HG03039 (cell line): ENCODE measurements at regions not wholly inside any gene's neighbourhood (a gene's known extent, or its start where the extent isn't known, plus 50 kb on each side); places are given as distances from the start of the nearest gene placed in this dataset.
"Not testable (repeated sequence)": the region's sequence is repeated elsewhere in the genome, so short reads cannot be mapped to it uniquely, and the experiment has no call there.

Experiments
- ATAC-seq: cut with Tn5 transposase; IDR thresholded peaks from one replicate; pipeline ENCODE4 v1.9.1; 2021; ENCODE audit warnings: mild to moderate bottlenecking, moderate library complexity; ENCODE audit not compliant: unreplicated experiment

DNA sequence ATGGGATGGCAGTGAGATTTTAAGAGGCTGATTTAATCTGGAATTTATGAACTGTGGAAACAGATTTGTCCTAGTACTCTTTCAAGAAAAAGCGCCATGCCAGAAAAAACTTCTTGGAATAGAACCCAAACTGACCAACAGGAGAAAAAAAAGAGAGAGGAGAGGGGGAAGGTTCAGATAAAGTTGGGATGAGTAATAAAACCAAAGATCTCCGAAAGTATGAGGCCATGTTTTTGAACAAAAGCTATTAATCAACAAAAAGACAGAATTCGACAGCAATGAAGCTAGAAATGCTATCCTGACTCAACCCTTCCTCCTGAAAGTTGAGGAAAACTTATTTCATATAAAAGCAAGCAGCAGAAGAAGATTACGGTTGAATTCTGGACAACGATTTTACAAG is 135.5 kb downstream of the CEMIP2 start:
- ATAC-seq: no peak

DNA sequence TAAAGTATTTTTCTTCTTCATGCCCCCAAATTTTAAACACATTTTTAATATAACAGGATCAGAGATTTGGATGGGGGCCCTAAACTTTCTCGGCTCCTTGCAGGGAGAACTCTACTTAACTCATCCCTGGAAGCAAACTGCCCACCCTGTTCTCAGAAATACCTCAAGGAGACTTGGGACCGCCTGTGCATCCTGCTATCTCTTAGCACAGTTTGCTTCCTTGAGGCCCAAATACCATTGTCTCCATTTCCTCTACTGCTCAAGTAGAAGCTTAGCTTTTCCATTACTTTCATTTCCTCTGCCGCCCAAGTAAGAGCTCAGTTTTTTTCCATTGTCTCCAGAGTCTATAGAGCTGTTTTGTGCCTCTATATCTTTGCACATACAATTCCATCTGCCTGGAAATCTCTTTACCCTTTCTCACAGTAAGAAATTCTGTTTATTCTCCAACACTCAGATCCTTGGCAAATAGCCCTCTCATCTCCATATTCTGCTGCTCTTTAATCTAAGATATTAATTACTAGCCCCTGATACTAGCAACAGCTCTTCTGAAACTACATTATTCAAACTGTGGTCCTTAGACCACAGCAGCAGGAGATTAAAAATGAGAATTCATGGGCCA is 137.8 kb downstream of the CEMIP2 start:
- no peak for ATAC-seq

DNA sequence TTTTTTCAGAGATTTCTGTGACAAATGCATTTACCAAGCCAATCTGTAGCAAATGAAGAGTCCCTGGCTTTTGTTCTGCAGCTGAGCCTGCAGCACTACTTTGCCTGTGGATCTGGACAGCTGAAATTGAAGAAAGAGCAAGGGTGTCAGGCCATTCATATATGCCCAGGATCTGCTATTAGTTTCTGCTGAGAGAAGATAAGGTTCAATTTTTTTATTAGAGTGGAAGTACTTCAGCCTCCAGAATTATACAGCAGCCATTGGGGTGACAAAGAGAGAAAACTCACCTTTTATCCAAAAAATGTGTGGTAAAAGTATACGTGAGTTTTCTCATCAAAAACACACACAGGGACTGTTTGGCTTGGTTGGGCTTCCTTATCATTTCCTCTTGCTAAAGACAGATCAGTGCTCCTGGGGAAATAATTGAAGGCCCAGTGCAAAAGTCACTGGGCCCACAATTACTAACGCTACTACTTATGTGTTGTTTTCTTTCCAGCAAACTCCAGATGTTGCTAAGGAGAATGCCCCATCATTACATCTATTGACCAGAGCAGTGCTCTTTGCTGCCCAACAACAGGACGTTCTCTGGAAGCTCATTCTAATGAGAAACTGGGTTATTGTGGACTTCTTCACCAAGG is 138.6 kb downstream of the CEMIP2 start:
- no peak for ATAC-seq

DNA sequence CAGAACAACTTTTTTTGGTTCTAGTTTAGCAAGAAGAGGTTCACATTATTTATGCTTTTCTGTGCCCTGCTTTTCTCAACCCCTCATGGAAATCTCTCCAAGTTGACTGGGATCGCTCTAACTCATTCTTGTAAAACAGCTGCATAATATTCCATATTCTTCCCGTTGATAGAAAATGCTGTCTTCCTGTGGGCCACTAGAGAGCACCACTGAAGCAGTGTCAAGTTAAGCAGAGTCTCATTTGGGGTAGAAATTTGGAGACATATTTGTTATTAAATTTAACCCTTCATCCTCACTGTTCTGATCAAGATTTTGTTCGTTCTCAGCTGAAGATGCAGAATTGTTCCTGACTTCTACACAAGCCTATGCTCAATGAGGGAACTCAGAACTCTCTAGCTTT is 140.1 kb downstream of the CEMIP2 start:
- no peak for ATAC-seq

DNA sequence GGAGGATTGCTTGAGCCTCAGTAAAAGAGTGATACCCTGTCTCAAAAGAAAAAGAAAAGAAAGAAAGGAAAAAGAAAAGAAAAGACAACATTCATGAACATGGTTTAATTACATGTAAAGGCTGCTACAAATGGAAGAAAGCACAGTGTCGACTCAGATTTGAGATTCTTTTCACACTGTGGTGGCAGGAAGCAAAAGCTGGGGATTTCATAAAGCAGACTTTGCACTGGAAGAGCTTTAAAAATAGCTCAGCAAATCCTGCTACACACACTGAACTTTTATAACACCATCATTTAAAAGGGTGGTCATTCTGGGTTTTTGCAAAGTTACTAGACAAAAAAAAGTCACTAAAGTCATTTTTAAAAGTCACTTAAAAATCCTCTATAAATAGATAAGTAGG is 140.8 kb downstream of the CEMIP2 start:
- no peak for ATAC-seq

DNA sequence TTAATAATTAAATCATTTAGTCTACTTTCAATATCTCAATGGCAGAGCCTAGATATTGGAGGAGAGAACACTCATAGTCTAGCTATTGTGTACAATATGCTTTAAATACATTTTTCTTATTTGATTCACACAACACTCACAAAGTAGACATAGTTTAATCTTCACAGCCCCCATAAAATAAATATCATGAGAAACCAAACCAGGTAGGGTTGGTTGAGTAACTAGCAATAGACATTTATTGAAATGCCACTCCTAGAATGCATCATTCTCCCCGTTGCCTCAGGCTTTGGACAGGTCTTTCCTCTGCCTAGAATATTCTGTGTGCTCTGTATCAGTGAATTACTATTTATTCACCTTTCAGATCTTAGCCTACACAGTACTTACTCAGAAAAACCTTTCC is 141.9 kb downstream of the CEMIP2 start:
- ATAC-seq: no peak

DNA sequence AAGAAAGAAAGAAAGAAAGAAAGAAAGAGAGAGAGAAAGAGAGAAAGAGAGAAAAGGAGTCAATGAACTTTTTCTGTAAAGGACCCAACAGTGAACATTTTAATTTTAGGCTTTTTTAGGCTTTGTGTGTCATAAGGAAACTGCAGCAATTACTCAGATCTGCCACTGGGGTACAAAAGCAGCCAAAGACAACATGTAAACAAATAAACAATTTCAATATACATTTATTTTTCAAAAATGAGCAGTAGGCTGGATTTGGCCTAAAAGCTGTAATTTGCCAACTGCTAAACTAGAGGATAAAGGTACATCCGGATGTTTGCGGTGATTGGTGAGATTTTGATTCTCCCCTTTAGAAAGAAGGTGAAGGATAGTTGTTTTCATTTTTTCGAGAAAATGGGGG is 143.6 kb downstream of the CEMIP2 start:
- no peak for ATAC-seq

DNA sequence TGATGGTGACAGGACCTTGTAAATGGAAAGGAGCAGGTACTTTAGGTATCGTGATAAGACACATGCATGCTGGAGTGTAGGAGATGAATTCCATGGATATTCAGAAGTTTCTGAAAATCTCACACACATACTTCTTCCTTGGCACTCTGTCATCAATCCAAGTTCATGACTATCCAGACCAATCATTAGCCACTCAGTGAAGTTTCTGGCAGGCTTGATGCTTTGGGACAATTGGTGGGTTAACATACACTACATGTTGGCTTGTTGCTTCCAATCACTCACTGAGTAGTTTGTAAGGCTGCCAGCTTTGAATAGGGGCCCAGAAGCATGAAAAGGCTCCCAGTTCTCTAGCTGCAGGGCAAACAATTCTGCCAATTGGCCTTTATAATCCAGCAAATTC is 147.6 kb downstream of the CEMIP2 start:
- no peak for ATAC-seq

DNA sequence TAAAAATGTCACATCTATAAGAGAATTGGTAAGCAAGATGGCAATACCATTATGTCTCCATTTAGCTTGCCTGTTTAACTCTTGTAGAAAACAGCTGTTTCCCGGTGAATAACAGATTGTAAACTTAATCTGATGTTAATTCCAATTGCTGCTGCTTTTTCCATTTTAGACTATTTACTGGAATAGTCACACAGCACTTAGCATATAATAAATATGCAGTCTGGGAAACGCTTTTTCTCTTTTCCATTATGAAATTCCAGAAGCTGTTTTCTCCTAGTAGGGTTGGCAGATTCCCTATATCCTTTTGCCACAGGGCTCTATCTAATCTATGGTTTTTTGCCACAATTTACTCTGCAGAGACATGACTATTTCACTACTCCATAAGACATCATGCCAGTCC is 148.0 kb downstream of the CEMIP2 start:
- ATAC-seq: no peak

DNA sequence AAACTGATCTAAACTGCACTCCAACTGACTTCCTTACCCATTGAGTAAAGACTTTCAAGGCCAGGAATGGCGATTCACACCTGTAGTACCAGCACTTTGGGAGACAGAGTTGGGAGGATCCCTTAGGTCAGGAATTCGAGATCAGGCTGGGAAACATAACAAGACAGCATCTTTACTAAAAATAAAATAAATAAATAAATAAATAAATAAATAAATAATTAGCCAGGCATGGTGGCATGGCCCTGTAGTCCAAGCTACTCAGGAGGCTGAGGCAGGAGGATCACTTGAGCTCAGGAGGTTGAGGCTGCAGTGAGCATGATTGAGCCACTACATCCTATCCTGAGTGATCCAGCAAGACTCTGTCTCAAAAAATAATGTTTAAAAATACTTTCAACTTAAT is 148.4 kb downstream of the CEMIP2 start:
- no peak for ATAC-seq

DNA sequence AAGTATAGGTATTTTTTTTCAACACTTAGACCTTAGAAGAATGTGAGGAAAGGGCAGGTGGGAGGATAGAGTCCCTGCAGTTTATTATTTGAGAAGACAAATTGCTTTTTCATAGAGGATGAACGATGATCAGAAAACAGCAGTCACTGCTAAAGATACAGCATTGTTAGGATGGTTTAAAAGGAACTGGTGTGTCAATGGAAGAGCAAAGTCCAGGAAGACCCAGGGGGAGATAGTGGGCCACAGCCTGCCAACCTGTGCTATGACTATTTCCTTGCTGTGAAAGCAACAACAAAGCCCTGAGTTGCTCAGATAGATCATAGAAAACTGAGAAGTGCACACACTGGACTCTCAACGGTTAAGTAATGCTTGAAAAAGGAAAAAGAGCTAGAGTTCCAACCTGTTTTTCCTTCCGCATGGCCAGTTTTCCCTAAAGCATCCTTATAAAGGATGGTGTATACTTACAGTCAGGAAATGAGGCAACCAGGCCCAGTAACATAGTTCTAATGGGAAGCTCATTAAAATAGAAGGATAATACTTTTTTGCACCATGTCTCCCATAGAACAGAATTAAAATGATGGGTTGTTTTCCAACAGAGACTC is 153.8 kb downstream of the CEMIP2 start:
- no peak for ATAC-seq

DNA sequence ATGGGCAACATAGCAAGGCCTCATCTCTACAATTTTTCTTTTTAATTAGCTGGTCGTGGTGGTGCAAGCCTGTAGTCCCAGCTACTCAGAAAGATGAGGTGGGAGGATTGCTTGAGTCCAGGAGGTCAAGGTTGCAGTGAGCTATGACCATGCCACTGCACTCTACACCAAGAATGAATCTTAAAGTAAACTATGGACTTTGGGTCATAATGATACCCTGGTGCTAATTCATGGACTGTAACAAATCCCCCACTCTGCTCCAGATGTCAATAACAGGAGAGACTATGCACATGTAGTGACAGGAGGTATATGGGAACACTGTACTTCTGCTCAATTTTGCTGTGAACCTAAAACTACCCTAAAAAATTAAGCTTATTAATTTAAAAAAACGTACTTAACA is 155.4 kb downstream of the CEMIP2 start:
- no peak for ATAC-seq

DNA sequence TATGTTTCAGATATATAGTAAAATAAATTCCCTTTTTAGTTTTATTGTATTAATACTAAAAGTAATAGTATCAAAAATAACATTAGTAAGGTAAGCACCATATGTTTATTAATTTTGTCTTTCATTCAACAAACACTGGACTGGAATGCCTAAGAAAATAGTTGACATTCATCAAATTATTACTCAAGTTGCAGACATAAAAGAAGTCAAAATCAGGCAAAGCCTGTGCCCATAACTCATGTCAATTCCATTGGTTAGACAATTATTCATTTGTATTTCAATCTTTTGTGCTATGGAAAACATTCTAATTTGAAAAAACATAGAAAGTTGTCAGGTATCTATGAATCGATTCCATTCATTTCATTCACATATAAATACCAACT is 158.9 kb downstream of the CEMIP2 start:
- ATAC-seq: no peak

DNA sequence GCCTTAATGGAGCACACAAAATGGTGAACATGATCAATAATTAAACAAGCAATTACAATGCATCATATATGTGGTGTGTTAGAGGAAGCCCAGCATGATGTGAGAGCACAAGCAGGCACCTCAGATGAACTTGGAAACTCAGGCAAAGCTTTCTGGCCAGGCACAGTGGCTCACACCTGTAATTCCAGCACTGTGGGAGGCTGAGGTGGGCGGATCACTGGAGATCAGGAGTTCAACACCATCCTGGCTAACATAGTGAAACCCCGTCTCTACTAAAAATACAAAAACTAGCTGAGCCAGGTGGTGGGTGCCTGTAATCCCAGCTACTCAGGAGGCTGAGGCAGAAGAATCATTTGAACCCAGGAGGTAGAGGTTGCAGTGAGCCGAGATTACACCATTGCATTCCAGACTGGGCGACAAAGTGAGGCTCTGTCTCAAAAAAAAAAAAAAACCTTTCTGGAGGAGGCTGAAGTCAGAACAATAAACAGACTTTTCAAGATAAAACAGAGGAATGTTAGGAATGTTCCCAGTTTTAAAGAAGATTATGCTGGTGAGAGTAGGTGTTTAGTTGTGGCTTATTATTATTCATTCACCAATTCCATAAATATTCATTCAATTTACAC is 159.4 kb downstream of the CEMIP2 start:
- ATAC-seq: no peak

DNA sequence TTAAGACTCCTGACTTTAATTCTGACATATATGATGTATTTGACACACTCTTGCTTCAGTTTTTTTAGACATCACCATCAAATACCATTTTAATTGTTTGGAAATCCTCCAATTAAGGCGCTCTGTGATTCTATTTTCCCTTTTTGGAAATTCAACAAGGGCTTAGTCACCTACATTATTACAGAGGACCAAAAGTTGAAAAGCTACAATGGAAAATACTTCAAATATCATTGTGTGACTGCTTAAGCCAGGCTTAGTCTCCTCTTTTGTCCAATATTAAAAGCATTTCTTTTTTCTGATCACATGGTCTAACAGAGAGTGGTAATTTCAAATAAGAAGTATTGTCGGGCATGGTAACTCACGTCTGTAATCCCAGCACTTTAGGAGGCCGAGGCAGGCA is 160.3 kb downstream of the CEMIP2 start:
- ATAC-seq: no peak

DNA sequence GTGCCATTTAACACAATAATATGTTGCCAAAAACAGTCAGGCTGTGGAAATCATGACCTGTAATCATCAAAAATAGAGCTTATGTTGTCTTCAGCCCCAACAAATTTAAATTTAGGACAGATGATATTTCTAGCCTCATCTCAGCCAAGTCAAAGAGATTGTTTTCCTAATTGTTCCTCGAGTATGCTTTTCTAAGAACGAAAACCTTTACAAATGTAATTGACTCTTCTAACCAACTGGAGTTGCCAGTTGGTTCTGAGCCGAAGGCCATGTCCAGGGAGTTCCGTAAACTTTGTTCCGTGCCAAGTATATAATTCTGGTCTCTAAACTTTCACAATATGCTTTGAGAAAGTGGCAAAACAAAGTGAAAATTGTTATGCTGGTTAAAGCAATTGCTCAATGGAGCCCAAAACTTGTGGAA is 160.8 kb downstream of the CEMIP2 start:
- ATAC-seq: no peak

DNA sequence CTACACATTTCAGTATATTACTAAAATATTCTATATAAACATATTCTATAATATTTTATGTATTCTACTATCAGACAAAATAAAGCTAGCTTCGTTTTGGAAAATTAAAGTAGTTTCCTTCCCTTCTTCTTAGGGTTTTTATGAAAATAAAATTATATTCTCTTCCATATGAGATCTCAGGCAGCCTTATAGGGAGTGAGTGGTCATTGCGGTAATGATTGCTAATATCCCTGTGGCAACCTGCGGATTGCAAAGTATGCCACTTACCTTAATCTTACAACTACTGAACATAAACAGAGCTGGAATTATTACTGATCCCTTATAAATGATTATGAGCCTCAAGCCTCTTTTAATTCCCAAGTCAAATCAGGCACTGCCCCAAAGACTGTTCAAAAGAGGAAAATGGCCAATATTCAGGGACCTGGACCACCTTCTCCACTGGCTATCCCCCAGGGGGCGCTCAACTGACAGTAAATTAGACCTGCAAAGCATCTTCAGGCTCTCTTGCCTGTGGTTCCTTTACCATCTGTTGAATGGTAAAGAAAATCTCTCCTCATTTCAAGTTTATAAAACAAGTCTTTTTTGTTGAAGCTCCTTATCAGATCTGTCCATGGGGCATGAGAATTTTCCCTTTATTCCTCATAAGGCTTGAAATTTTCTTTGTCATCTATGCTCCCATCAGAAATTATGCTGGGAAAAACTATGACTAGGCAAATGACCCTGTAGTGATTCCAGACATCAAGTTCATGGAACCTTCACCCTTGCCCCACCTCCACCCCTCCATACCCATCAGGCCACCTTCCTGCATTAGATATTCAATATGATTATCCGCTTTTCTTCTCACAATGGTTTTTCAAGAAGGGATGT is 163.9 kb downstream of the CEMIP2 start:
- peak; percentile 93 for ATAC-seq

DNA sequence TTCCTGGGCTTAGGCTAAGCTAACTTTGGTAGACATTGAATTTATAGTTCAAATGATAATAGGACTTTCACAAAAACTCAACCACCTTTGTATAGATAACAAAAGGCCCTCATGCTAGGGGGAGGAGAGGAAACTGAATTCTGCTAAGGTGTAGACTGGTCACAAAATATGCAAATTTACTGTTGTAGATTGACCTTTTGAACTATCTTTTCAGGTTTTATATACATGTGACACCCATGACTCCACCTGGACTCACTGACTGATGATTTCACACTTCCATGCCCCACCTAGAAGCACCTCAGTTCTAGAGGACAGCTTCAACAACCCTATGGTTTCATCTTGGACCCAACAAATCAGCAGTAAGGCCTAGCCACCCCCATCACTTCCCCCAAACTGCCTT is 165.7 kb downstream of the CEMIP2 start:
- no peak for ATAC-seq

DNA sequence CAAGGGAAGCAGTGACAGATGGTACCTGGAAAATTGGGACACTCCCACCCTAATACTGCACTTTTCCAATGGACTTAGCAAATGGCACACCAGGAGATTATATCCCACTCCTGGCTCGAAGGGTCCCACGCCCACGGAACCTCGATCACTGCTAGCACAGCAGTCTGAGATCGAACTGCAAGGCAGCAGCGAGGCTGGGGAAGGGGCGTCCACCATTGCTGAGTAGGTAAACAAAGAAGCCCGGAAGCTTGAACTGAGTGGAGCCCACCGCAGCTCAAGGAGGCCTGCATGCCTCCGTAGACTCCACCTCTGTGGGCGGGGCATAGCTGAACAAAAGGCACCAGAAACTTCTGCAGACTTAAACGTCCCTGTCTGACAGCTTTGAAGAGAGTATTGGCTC is 172.6 kb downstream of the CEMIP2 start:
- not testable (repeated sequence) for ATAC-seq

DNA sequence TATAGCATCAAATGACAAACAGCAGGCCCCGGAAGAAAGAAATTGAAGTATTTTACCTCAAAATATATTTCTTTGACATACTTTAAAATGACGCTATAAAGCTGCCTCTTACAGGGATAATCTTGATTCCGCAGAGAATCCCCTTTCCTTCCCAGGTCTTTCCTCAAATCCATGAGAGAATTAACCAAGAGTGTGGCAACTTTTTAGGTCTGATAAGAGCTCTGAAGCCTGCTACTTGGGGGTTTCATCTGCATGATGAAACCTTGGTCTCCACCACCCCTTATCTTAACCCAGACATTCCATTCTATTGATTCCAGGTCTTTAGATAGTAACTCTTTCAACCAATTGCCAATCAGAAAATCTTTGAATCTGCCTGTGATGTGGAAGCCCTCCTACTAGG is 173.8 kb downstream of the CEMIP2 start:
- no peak for ATAC-seq

DNA sequence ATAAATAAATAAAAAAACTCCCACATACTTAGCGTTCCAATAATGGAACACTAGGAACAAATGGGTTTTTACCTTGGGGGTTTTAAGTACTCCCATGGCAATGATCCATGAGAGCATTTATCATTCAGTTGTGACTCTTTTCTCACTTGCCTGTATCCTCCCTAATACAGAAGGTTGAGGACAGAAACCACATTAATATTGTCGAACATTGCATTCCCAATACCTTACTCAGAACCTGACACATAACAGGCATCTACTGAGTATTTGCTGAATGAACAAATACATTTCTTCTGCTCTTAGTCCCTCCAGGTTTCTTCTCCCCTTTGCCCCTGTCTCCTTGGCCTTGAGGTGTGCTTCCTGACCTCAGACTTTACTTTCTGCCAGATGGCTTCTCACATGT is 175.9 kb downstream of the CEMIP2 start:
- ATAC-seq: no peak
